IMR-90 (cell line): ENCODE measurements at regions not wholly inside any gene's neighbourhood (a gene's known extent, or its start where the extent isn't known, plus 50 kb on each side); places are given as distances from the start of the nearest gene placed in this dataset.

Experiments
- ATAC-seq: fragments of 200-7000 bp; cut with Tn5 transposase; 2 replicates; pipeline ENCODE4 v1.9.1; 2020; ENCODE audit warnings: low read depth, mild to moderate bottlenecking, moderate library complexity
- BruUV-seq: library from RNA; stranded (reverse); fragments of 400-500 nt; replicated peaks from 2 replicates; lab custom pipeline; 2021; lab: Mats Ljungman, UMichigan
- CTCF ChIA-PET: fragments of 300-600 bp; formaldehyde crosslinking; extraction: SDS; loops from one replicate; lab custom pipeline; 2021; ENCODE audit warnings: antibody characterized with exemption; lab: Yijun Ruan, JAX
- POLR2A ChIA-PET: fragments of 300-600 bp; sonication (Branson Sonifier 250); formaldehyde crosslinking; loops from one replicate; lab custom pipeline; 2022; ENCODE audit warnings: antibody characterized with exemption; ENCODE audit not compliant: unreplicated experiment; lab: Charles Lee
- DNase-seq: peaks from one replicate; pipeline ENCODE4 v3.0.0; 2013
- H2AFZ ChIP-seq: replicated peaks from 2 replicates; pipeline ENCODE3; 2013; ENCODE audit warnings: low read length, mild to moderate bottlenecking; ENCODE audit not compliant: poor library complexity
- H2AK5ac ChIP-seq: 2 replicates; pipeline ENCODE4 v1.6.1; 2013; ENCODE audit warnings: low read depth, low read length, inconsistent platforms
- H2AK9ac ChIP-seq: replicated peaks from 2 replicates; pipeline ENCODE3; 2013; ENCODE audit warnings: mild to moderate bottlenecking, low read depth, low read length, moderate library complexity; ENCODE audit not compliant: poor library complexity
- H2BK120ac ChIP-seq: 2 replicates; pipeline ENCODE4 v1.6.1; 2013; ENCODE audit warnings: low read depth, low read length, inconsistent platforms
- H2BK15ac ChIP-seq: 3 replicates; pipeline ENCODE4 v1.6.1; 2013; ENCODE audit warnings: low read depth, low read length, inconsistent platforms
- H2BK20ac ChIP-seq: 2 replicates; pipeline ENCODE4 v1.6.1; 2013; ENCODE audit warnings: low read depth, mild to moderate bottlenecking, inconsistent platforms, low read length, moderate library complexity
- H2BK5ac ChIP-seq: 2 replicates; pipeline ENCODE4 v1.6.1; 2013; ENCODE audit warnings: mild to moderate bottlenecking, low read depth, low read length, inconsistent platforms; ENCODE audit not compliant: poor library complexity, severe bottlenecking
- H3K14ac ChIP-seq: replicated peaks from 2 replicates; pipeline ENCODE4 v1.6.1; 2013; ENCODE audit warnings: low read depth, low read length, inconsistent platforms
- H3K18ac ChIP-seq: 2 replicates; pipeline ENCODE4 v1.6.1; 2013; ENCODE audit warnings: low read depth, low read length, control low read depth
- H3K23ac ChIP-seq: 2 replicates; pipeline ENCODE4 v1.6.1; 2013; ENCODE audit warnings: low read depth, low read length, inconsistent platforms
- H3K27ac ChIP-seq: 2 replicates; pipeline ENCODE4 v1.5.1; 2013; ENCODE audit warnings: mild to moderate bottlenecking, control low read depth, low read length; ENCODE audit not compliant: insufficient read depth
- H3K27me3 ChIP-seq: 2 replicates; pipeline ENCODE4 v1.6.1; 2013; ENCODE audit warnings: low read length; ENCODE audit not compliant: control insufficient read depth, insufficient read depth
- H3K36me3 ChIP-seq: 2 replicates; pipeline ENCODE4 v1.6.1; 2013; ENCODE audit warnings: low read length, mixed read lengths; ENCODE audit not compliant: control insufficient read depth, insufficient read depth
- H3K4ac ChIP-seq: 2 replicates; pipeline ENCODE4 v1.6.1; 2013; ENCODE audit warnings: low read depth, low read length, inconsistent platforms
- H3K4me1 ChIP-seq: 2 replicates; pipeline ENCODE4 v1.6.1; 2013; ENCODE audit warnings: low read length, mixed read lengths; ENCODE audit not compliant: control insufficient read depth, insufficient read depth
- H3K4me2 ChIP-seq: 2 replicates; pipeline ENCODE4 v1.6.1; 2013; ENCODE audit warnings: low read depth, mild to moderate bottlenecking, control low read depth, low read length, moderate library complexity
- H3K4me3 ChIP-seq: 2 replicates; pipeline ENCODE4 v1.5.1; 2013; ENCODE audit warnings: low read depth, mild to moderate bottlenecking, control low read depth, low read length, moderate library complexity; ENCODE audit not compliant: insufficient read depth
- H3K56ac ChIP-seq: 2 replicates; pipeline ENCODE4 v1.6.1; 2013; ENCODE audit warnings: low read length, inconsistent platforms; ENCODE audit not compliant: insufficient read depth; ENCODE audit errors: extremely low read depth
- H3K79me1 ChIP-seq, 2 experiments: 2 replicates each; pipeline ENCODE4 v1.6.1; 2013; ENCODE audit warnings: low read length in 2 of 2, inconsistent platforms in 1 of 2, low read depth in 1 of 2
- H3K9ac ChIP-seq: 2 replicates; pipeline ENCODE4 v1.6.1; 2013; ENCODE audit warnings: low read depth, low read length, control low read depth
- H3K9me1 ChIP-seq: 2 replicates; pipeline ENCODE4 v1.6.1; 2013; ENCODE audit warnings: low read length, inconsistent platforms; ENCODE audit not compliant: insufficient read depth
- H3K9me3 ChIP-seq: 2 replicates; pipeline ENCODE4 v1.6.1; 2013; ENCODE audit warnings: low read length; ENCODE audit not compliant: control insufficient read depth, insufficient read depth
- H4K20me1 ChIP-seq: 2 replicates; pipeline ENCODE4 v1.6.1; 2013; ENCODE audit warnings: low read length, inconsistent platforms; ENCODE audit not compliant: insufficient read depth
- H4K5ac ChIP-seq: 2 replicates; pipeline ENCODE4 v1.6.1; 2013; ENCODE audit warnings: mild to moderate bottlenecking, low read depth, low read length, control low read depth
- H4K8ac ChIP-seq, 2 experiments: 2 replicates each; pipeline ENCODE4 v1.6.1; 2013; ENCODE audit warnings: low read depth in 2 of 2, low read length in 2 of 2, control low read depth in 1 of 2, inconsistent platforms in 1 of 2
- H4K91ac ChIP-seq: 2 replicates; pipeline ENCODE4 v1.6.1; 2013; ENCODE audit warnings: low read depth, low read length, inconsistent platforms; ENCODE audit not compliant: insufficient read depth
- BHLHE40 ChIP-seq: fragments of 150-350 bp; IDR thresholded peaks from 2 replicates; pipeline ENCODE4 v1.6.1; 2016; ENCODE audit warnings: mild to moderate bottlenecking, low read depth, low read length
- FOS ChIP-seq: fragments of 150-350 bp; IDR thresholded peaks from 2 replicates; pipeline ENCODE4 v1.6.1; 2016; ENCODE audit warnings: low read depth, low read length
- MXI1 ChIP-seq: IDR thresholded peaks from 2 replicates; pipeline ENCODE4 v1.6.1; 2012; ENCODE audit warnings: low read depth, mild to moderate bottlenecking, low read length, moderate library complexity, borderline replicate concordance
- NFE2L2 ChIP-seq: fragments of 150-350 bp; IDR thresholded peaks from 2 replicates; pipeline ENCODE4 v1.6.1; 2016; ENCODE audit warnings: low read depth, mild to moderate bottlenecking, low read length
- WGBS, 2 experiments: methylation state at CpG; one replicate each; pipeline versions ENCODE4 v1.1.5 to v1.1.7; 2013; ENCODE audit warnings: missing lambda C conversion rate in 2 of 2; ENCODE audit not compliant: insufficient read length in 1 of 2; ENCODE audit errors: extremely low coverage in 2 of 2; 5-methylcytosine and 5-hydroxymethylcytosine counted together
- dilution Hi-C: fragments of 300-500 bp; cut with HindIII; formaldehyde crosslinking; loops from one replicate; pipeline ENCODE4 v1.14.3; 2018; ENCODE audit warnings: low sequenced_read_pairs; ENCODE audit not compliant: unreplicated experiment
- in situ Hi-C: fragments of 300-500 bp; cut with MboI; formaldehyde crosslinking; loops from 3 replicates; pipeline ENCODE4 v1.14.3; 2019; ENCODE audit warnings: low sequenced_read_pairs, inconsistent platforms, mixed read lengths
- intact Hi-C: fragments of 100-400 bp; cut with micrococcal nuclease; formaldehyde crosslinking; loops from 2 replicates; pipeline ENCODE4 v1.10.0; 2022
- TF ChIP-seq, protein P1 (sequence below): fragments of 150-350 bp; IDR thresholded peaks from 2 replicates; pipeline ENCODE4 v1.6.1; 2017; ENCODE audit warnings: mild to moderate bottlenecking, antibody characterized with exemption, low read length, low read depth

- TF ChIP-seq FOS: no peak
These were observed 152.0 kb upstream of the SGK1 start (continued) for GRCh38 chr6:134469702-134470456.

DNA sequence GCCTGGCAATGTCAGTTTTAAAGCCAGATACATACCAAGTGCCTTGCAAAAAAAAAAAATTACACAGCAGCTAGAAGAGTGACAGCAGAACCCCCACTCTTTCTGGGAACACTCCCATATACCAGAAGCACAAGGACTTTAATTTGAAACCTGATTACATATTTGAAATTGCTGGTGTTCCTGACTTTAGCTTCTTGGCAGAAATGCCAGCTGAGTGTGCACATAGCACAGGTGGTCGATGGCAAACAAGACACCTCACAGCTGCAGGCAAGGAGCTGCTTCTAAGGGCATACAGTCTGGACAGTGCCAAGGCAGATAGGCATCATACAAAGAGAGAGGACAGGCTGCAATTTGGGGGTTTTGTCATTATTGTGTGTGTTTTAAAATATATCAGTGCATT is 150.7 kb upstream of the SGK1 start:
- peaks cover 7% of the 10 kb centered on the region; the same call in 1 of the 2 replicates for H3K9me1 ChIP-seq
- H3K18ac ChIP-seq: no peak overlapping the region
- H4K5ac ChIP-seq: no peak overlapping the region
- no peak overlapping the region for H3K27ac ChIP-seq
- H3K14ac ChIP-seq: no peak overlapping the region; the same call in 1 of the 2 replicates
- H3K4me3 ChIP-seq: no peak overlapping the region
- intact Hi-C loops (no loop called here), dilution Hi-C loops (no loop called here), in situ Hi-C loops (no loop called here)
- H2BK15ac ChIP-seq: no peak overlapping the region
- ATAC-seq (no peak), DNase-seq (no peak)
- H2AFZ ChIP-seq: peak overlapping the region; percentile 66
- H2BK120ac ChIP-seq: no peak overlapping the region
- H2AK9ac ChIP-seq: no peak overlapping the region
- WGBS, 2 experiments: no CpG with 5 or more reads among the region's 1 CpG
- H2AK5ac ChIP-seq: no peak overlapping the region
- no peaks in the 10 kb centered on the region for H3K9me3 ChIP-seq
- peaks cover 16% of the 10 kb centered on the region for H3K4me1 ChIP-seq
- H3K79me1 ChIP-seq: no peaks in the 10 kb centered on the region
- H4K91ac ChIP-seq: no peak overlapping the region
- no peaks in the 10 kb centered on the region for H3K27me3 ChIP-seq
- H3K4me2 ChIP-seq: no peak overlapping the region
- no peaks in the 10 kb centered on the region for H4K20me1 ChIP-seq
- no peak overlapping the region for H3K23ac ChIP-seq
- no TSS peak for BruUV-seq
- H4K8ac ChIP-seq: 0 out of 4 replicates have a peak overlapping the region, but pooled peaks of 1 of the 2 experiments have one; percentile 24
- no peaks in the 10 kb centered on the region for H3K36me3 ChIP-seq
- H3K56ac ChIP-seq: no peak overlapping the region
- H2BK5ac ChIP-seq: no peak overlapping the region
- no peak for TF ChIP-seq MXI1
- TF ChIP-seq BHLHE40: no peak
- no peak for TF ChIP-seq NFE2L2
- TF ChIP-seq, protein P1, sequence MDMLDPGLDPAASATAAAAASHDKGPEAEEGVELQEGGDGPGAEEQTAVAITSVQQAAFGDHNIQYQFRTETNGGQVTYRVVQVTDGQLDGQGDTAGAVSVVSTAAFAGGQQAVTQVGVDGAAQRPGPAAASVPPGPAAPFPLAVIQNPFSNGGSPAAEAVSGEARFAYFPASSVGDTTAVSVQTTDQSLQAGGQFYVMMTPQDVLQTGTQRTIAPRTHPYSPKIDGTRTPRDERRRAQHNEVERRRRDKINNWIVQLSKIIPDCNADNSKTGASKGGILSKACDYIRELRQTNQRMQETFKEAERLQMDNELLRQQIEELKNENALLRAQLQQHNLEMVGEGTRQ: no peak
- 0 out of 2 replicates have a peak overlapping the region, but pooled peaks have one; percentile 8 for H2BK20ac ChIP-seq
- H3K4ac ChIP-seq: 0 out of 2 replicates have a peak overlapping the region, but pooled peaks have one; percentile 2
- no peak overlapping the region for H3K9ac ChIP-seq
- POLR2A ChIA-PET: interaction anchor here (1.0 kb wide), 1 partner anchor 41 kb away, joined by 3 read pairs; no protein-coding TSS in a partner anchor
- CTCF ChIA-PET: interaction anchor here (0.6 kb wide), 1 partner anchor 26 kb away, joined by 3 read pairs; no protein-coding TSS in a partner anchor
